GM12891 (cell line): ENCODE measurements at regions not wholly inside any gene's neighbourhood (a gene's known extent, or its start where the extent isn't known, plus 50 kb on each side); places are given as distances from the start of the nearest gene placed in this dataset.

ENCODE experiments used
- PAX5 ChIP-seq: IDR thresholded peaks from 2 replicates; pipeline ENCODE4 v1.6.1; 2011; ENCODE audit warnings: low read length, moderate library complexity, mild to moderate bottlenecking; ENCODE audit not compliant: insufficient read depth, severe bottlenecking
- POLR2A ChIP-seq: IDR thresholded peaks from 2 replicates; pipeline ENCODE4 v1.6.1; 2011; ENCODE audit warnings: low read depth, low read length, control low read depth
- POLR2AphosphoS5 ChIP-seq: IDR thresholded peaks from 2 replicates; pipeline ENCODE4 v1.6.1; 2011; ENCODE audit warnings: low read depth, low read length, control low read depth
- TAF1 ChIP-seq: IDR thresholded peaks from 2 replicates; pipeline ENCODE4 v1.6.1; 2011; ENCODE audit warnings: low read depth, low read length, control low read depth

DNA sequence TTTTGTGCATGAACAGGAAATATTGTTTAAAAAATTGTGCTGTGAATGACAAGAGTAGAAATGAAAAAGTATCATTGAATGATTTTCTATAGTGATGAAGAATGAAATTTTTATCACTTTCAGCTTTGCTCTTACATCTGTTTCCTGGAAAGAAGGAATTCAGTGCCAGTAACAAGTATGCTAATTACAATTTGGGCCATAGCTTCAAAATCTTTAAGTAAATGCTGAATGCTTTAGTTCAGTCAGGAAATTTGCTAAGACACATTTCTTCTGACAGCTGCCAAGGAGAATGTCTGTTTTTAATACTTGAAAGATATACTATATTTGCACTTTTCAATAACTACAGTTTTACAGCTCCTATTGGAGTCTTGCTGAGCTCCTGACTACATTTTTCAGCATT lies 203.7 kb upstream of the RSPO3 start:
- TF ChIP-seq POLR2A: no peak
- no peak for TF ChIP-seq POLR2AphosphoS5
- TF ChIP-seq TAF1: no peak
- TF ChIP-seq PAX5: no peak
